GM23338 (cell line): ENCODE measurements at regions not wholly inside any gene's neighbourhood (a gene's known extent, or its start where the extent isn't known, plus 50 kb on each side); places are given as distances from the start of the nearest gene placed in this dataset.
A peak's percentile ranks its signal among the peaks of the same experiment; 100 is the strongest.

Experiments used
- ATAC-seq: fragments of 200-7000 bp; cut with Tn5 transposase; 3 replicates; pipeline ENCODE4 v1.9.1; 2020
- DNase-seq: peaks from one replicate; pipeline ENCODE4 v3.0.0-alpha.2; 2015; ENCODE audit warnings: low spot score
- H2AFZ ChIP-seq: fragments of 200-600 bp; sonication (generic); 2 replicates; pipeline ENCODE4 v1.8.0; 2016; ENCODE audit warnings: antibody characterized with exemption, mild to moderate bottlenecking, moderate library complexity
- H3F3A ChIP-seq: fragments of 200-600 bp; sonication (generic); replicated peaks from 2 replicates; pipeline ENCODE4 v1.8.0; 2017; ENCODE audit warnings: antibody characterized with exemption, mixed run types, low read depth
- H3K27ac ChIP-seq: fragments of 200-600 bp; sonication (generic); 2 replicates; pipeline ENCODE4 v1.6.1; 2016; ENCODE audit warnings: low read depth
- H3K27me3 ChIP-seq: fragments of 200-600 bp; sonication (generic); 2 replicates; pipeline ENCODE4 v1.8.0; 2016; ENCODE audit warnings: mild to moderate bottlenecking, mixed run types, moderate library complexity; ENCODE audit not compliant: insufficient read depth
- H3K36me3 ChIP-seq: fragments of 200-600 bp; sonication (generic); 2 replicates; pipeline ENCODE4 v1.8.0; 2016; ENCODE audit warnings: mild to moderate bottlenecking; ENCODE audit not compliant: insufficient read depth
- H3K4me1 ChIP-seq: fragments of 200-600 bp; sonication (generic); 2 replicates; pipeline ENCODE4 v1.8.0; 2016; ENCODE audit warnings: mild to moderate bottlenecking, moderate library complexity; ENCODE audit not compliant: insufficient read depth
- H3K4me2 ChIP-seq: fragments of 200-600 bp; sonication (generic); 2 replicates; pipeline ENCODE4 v1.7.1; 2017; ENCODE audit warnings: mixed run types
- H3K4me3 ChIP-seq: fragments of 200-600 bp; sonication (generic); 2 replicates; pipeline ENCODE4 v1.6.1; 2016; ENCODE audit warnings: mixed run types
- H3K79me2 ChIP-seq: fragments of 200-600 bp; sonication (generic); replicated peaks from 2 replicates; pipeline ENCODE4 v1.8.0; 2017; ENCODE audit warnings: mild to moderate bottlenecking; ENCODE audit not compliant: insufficient read depth
- H3K9me2 ChIP-seq: fragments of 200-600 bp; sonication (generic); 2 replicates; pipeline ENCODE4 v1.8.0; 2017; ENCODE audit not compliant: insufficient read depth
- H4K20me1 ChIP-seq: fragments of 200-600 bp; sonication (generic); replicated peaks from 2 replicates; pipeline ENCODE4 v1.8.0; 2017; ENCODE audit warnings: mild to moderate bottlenecking; ENCODE audit not compliant: insufficient read depth
- H3K27ac Mint-ChIP-seq: 2 replicates; pipeline ENCODE4 v1.8.0; 2020; ENCODE audit warnings: inconsistent platforms, mild to moderate bottlenecking, moderate library complexity, mixed read lengths
- H3K27me3 Mint-ChIP-seq: 3 replicates; pipeline ENCODE4 v1.8.0; 2022; ENCODE audit warnings: low read depth, mild to moderate bottlenecking, moderate library complexity, mixed read lengths, inconsistent platforms; ENCODE audit not compliant: insufficient read depth, poor library complexity
- H3K36me3 Mint-ChIP-seq: 3 replicates; pipeline ENCODE4 v1.8.0; 2021; ENCODE audit warnings: low read depth, mild to moderate bottlenecking, inconsistent platforms, moderate library complexity, mixed read lengths
- H3K4me1 Mint-ChIP-seq: 3 replicates; pipeline ENCODE4 v1.8.0; 2020; ENCODE audit warnings: mild to moderate bottlenecking, inconsistent platforms, mixed read lengths
- H3K4me3 Mint-ChIP-seq: 3 replicates; pipeline ENCODE4 v1.8.0; 2021; ENCODE audit warnings: moderate library complexity, mild to moderate bottlenecking, inconsistent platforms, mixed read lengths
- H3K9me3 Mint-ChIP-seq: 3 replicates; pipeline ENCODE4 v1.8.0; 2020; ENCODE audit warnings: moderate library complexity, mild to moderate bottlenecking, inconsistent platforms, mixed read lengths
- CREB1 ChIP-seq: fragments of 250-450 bp; sonication (Bioruptor Pico); IDR thresholded peaks from 2 replicates; pipeline ENCODE4 v1.5.0; 2020; ENCODE audit warnings: low read depth, mild to moderate bottlenecking, moderate library complexity
- JUNB ChIP-seq: IDR thresholded peaks from one replicate; pipeline ENCODE4 v1.6.1; 2016; ENCODE audit warnings: antibody characterized with exemption; ENCODE audit not compliant: unreplicated experiment
- NANOG ChIP-seq: IDR thresholded peaks from 2 replicates; pipeline ENCODE4 v1.6.1; 2016; ENCODE audit warnings: antibody characterized with exemption, borderline replicate concordance
- ZNF114 ChIP-seq: fragments of 250-450 bp; sonication (Bioruptor Pico); IDR thresholded peaks from 2 replicates; pipeline ENCODE4 v1.5.0; 2020; ENCODE audit warnings: mild to moderate bottlenecking, moderate library complexity
- ZNF331 ChIP-seq: fragments of 250-450 bp; sonication (Bioruptor Pico); IDR thresholded peaks from 2 replicates; pipeline ENCODE4 v1.5.0; 2020; ENCODE audit warnings: low read depth, mild to moderate bottlenecking, moderate library complexity
- TF ChIP-seq, protein P1 (sequence below): fragments of 250-450 bp; sonication (Bioruptor Pico); IDR thresholded peaks from 2 replicates; pipeline ENCODE4 v1.5.0; 2020; ENCODE audit warnings: mild to moderate bottlenecking, moderate library complexity
- TF ChIP-seq, protein P2 (sequence below): IDR thresholded peaks from 2 replicates; pipeline ENCODE4 v1.6.1; 2016; ENCODE audit warnings: antibody characterized with exemption

DNA sequence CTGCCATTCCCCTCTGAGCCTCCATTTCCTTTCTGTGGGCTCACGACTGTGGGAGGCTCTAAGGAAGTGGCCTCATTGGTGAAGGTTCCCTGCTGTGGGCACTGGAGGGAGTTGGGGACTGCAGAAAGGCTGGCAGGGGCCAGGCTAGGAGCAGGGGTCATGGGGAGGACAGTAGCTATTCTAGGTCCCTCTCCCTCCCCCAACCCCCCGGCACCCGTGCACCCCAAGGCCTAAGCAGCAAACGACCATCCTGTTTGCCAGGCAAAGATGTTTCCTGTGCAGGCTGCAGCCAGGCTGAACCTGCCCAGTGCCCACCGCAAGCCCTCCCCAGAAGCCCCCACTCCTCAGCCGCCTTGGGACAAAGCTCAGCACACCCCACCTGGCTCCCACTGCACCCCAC is 189.4 kb downstream of the MN1 start (continued):
- TF ChIP-seq, protein P1, sequence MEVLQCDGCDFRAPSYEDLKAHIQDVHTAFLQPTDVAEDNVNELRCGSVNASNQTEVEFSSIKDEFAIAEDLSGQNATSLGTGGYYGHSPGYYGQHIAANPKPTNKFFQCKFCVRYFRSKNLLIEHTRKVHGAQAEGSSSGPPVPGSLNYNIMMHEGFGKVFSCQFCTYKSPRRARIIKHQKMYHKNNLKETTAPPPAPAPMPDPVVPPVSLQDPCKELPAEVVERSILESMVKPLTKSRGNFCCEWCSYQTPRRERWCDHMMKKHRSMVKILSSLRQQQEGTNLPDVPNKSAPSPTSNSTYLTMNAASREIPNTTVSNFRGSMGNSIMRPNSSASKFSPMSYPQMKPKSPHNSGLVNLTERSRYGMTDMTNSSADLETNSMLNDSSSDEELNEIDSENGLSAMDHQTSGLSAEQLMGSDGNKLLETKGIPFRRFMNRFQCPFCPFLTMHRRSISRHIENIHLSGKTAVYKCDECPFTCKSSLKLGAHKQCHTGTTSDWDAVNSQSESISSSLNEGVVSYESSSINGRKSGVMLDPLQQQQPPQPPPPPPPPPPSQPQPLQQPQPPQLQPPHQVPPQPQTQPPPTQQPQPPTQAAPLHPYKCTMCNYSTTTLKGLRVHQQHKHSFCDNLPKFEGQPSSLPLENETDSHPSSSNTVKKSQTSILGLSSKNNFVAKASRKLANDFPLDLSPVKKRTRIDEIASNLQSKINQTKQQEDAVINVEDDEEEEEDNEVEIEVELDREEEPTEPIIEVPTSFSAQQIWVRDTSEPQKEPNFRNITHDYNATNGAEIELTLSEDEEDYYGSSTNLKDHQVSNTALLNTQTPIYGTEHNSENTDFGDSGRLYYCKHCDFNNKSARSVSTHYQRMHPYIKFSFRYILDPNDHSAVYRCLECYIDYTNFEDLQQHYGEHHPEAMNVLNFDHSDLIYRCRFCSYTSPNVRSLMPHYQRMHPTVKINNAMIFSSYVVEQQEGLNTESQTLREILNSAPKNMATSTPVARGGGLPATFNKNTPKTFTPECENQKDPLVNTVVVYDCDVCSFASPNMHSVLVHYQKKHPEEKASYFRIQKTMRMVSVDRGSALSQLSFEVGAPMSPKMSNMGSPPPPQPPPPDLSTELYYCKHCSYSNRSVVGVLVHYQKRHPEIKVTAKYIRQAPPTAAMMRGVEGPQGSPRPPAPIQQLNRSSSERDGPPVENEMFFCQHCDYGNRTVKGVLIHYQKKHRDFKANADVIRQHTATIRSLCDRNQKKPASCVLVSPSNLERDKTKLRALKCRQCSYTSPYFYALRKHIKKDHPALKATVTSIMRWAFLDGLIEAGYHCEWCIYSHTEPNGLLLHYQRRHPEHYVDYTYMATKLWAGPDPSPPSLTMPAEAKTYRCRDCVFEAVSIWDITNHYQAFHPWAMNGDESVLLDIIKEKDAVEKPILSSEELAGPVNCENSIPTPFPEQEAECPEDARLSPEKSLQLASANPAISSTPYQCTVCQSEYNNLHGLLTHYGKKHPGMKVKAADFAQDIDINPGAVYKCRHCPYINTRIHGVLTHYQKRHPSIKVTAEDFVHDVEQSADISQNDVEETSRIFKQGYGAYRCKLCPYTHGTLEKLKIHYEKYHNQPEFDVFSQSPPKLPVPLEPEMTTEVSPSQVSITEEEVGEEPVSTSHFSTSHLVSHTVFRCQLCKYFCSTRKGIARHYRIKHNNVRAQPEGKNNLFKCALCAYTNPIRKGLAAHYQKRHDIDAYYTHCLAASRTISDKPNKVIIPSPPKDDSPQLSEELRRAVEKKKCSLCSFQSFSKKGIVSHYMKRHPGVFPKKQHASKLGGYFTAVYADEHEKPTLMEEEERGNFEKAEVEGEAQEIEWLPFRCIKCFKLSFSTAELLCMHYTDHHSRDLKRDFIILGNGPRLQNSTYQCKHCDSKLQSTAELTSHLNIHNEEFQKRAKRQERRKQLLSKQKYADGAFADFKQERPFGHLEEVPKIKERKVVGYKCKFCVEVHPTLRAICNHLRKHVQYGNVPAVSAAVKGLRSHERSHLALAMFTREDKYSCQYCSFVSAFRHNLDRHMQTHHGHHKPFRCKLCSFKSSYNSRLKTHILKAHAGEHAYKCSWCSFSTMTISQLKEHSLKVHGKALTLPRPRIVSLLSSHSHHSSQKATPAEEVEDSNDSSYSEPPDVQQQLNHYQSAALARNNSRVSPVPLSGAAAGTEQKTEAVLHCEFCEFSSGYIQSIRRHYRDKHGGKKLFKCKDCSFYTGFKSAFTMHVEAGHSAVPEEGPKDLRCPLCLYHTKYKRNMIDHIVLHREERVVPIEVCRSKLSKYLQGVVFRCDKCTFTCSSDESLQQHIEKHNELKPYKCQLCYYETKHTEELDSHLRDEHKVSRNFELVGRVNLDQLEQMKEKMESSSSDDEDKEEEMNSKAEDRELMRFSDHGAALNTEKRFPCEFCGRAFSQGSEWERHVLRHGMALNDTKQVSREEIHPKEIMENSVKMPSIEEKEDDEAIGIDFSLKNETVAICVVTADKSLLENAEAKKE (CRISPR knock-in tag), result no peak
- no peak for TF ChIP-seq CREB1 (CRISPR knock-in tag)
- no peak for TF ChIP-seq ZNF331 (CRISPR knock-in tag)
- TF ChIP-seq NANOG, result no peak
- TF ChIP-seq, protein P2, sequence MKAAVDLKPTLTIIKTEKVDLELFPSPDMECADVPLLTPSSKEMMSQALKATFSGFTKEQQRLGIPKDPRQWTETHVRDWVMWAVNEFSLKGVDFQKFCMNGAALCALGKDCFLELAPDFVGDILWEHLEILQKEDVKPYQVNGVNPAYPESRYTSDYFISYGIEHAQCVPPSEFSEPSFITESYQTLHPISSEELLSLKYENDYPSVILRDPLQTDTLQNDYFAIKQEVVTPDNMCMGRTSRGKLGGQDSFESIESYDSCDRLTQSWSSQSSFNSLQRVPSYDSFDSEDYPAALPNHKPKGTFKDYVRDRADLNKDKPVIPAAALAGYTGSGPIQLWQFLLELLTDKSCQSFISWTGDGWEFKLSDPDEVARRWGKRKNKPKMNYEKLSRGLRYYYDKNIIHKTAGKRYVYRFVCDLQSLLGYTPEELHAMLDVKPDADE, result no peak
- no peak for TF ChIP-seq JUNB

DNA sequence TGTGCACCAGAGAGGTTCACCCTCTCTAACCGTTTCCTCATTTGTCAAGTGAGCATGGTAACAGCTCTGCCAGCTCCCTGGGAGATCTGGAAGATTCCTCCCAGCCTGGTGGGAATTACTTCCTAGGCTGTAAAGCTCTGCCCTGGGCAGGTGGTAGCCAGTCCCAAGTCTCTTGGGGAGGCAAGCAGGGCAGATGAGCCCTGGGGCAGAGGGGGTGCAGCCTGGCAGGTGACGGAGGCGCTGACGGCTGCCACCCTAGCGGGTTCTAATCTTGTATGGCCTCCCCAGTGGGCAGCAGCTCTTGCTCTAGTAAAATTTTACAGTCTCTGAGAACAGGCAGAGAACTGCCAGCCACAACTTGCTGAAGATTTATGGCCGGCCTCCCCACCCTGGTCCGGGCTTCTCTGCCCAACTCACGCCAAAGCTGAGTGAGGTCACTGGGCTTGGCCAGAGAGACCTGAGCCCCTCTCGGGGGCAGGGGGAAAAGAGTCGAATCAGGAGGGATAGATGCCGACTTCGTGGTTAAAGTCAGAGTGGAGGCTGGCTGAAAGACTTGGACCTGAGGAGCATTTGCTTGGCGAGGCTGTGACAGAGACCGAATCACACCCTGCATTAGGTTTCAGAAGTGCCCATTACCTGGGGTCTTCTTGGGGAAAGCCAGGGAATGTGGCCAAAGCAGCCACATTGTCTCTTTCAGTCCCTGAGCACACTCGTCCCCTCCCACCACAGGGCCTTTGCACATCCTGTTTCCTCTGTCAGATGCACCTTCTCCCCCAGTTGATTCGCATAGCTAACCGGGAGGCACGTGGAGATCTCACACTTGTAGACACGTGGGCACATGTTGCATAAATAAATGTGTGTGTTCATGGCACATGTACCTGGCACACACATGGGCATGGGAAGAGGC is 188.2 kb downstream of the MN1 start:
- ATAC-seq, result no peak
- Mint-ChIP-seq H3K27ac (no peak overlapping the region), H3K9me3 (no peaks in the 10 kb centered on the region), H3K36me3 (no peaks in the 10 kb centered on the region), H3K4me1 (peaks cover 35% of the 10 kb centered on the region), H3K27me3 (peaks cover 29% of the 10 kb centered on the region), H3K4me3 (peak overlapping the region; percentile 50)
- H3F3A ChIP-seq, result no peaks in the 10 kb centered on the region; the same call in 1 of the 2 replicates
- H3K4me1 ChIP-seq, result peaks cover 16% of the 10 kb centered on the region
- H3K4me2 ChIP-seq, result peak overlapping the region; percentile 72; the same call in 1 of the 2 replicates
- H3K9me2 ChIP-seq, result no peaks in the 10 kb centered on the region
- peak overlapping the region; percentile 52 for H2AFZ ChIP-seq
- H3K27ac ChIP-seq, result no peak overlapping the region
- no peaks in the 10 kb centered on the region for H3K36me3 ChIP-seq
- peak overlapping the region; percentile 50 for H3K4me3 ChIP-seq
- no peaks in the 10 kb centered on the region for H4K20me1 ChIP-seq
- no peaks in the 10 kb centered on the region for H3K79me2 ChIP-seq
- peaks cover 33% of the 10 kb centered on the region for H3K27me3 ChIP-seq
- DNase-seq, result no peak
- TF ChIP-seq ZNF114 (CRISPR knock-in tag), result no peak
- no peak for TF ChIP-seq ZNF331 (CRISPR knock-in tag)
- TF ChIP-seq CREB1 (CRISPR knock-in tag), result no peak
- TF ChIP-seq, protein P1 (CRISPR knock-in tag), result no peak
